ENCODE measurements at regions not wholly inside any gene's neighbourhood (a gene's known extent, or its start where the extent isn't known, plus 50 kb on each side); places are given as distances from the start of the nearest gene placed in this dataset.

DNA sequence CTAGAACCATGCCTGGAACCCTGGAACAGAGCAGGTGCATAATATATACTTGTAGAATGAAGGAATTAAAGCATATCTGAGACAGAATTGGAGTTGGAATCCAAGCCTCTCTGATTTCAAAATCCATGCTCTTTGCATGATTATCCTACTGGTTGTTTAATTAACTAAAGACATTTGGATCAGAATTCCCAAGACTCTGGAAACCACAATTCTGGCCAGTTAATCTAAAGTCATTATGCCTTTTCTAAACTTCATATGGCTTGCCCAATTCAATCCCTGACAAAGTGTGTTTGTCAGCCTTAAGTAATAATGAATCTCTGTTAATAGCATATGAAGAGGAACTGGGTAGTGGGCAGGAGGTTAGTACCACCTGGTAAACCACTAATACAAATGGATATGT is 422.6 kb downstream of the ATP23 start:
- H3K4me2 ChIP-seq (ENCODE audit: low read depth, low read length, poor library complexity, severe bottlenecking), result no peak overlapping the region

GRCh38 chr12:58364389-58365086 is 423.2 kb downstream of the ATP23 start:
- Histone ChIP-seq H3K9me2 (replicated peaks; ENCODE audit: insufficient read depth, low read length) (no peaks in the 10 kb centered on the region), H3K9ac (ENCODE audit: low read length) (no peak overlapping the region), H3K4me3 (ENCODE audit: low read length) (no peak overlapping the region), H3K4me1 (ENCODE audit: low read length) (no peaks in the 10 kb centered on the region), H3K27me3 (ENCODE audit: low read length) (no peaks in the 10 kb centered on the region), H4K20me1 (ENCODE audit: insufficient read depth, low read depth, low read length) (no peaks in the 10 kb centered on the region), H3K27ac (ENCODE audit: low read length) (no peak overlapping the region), H2AFZ (ENCODE audit: low read length) (no peak overlapping the region), H3K79me2 (ENCODE audit: low read length) (no peaks in the 10 kb centered on the region), H3K9me3 (ENCODE audit: low read length) (no peaks in the 10 kb centered on the region), H3K4me2 (ENCODE audit: low read depth, low read length, poor library complexity, severe bottlenecking) (no peak overlapping the region), H3K36me3 (ENCODE audit: insufficient read depth, low read length) (no peaks in the 10 kb centered on the region)
- no peak for DNase-seq

More for the DNA sequence above, 422.6 kb downstream of the ATP23 start:
- H4K20me1 ChIP-seq (ENCODE audit: insufficient read depth, low read depth, low read length), result no peaks in the 10 kb centered on the region
- no peaks in the 10 kb centered on the region for H3K27me3 ChIP-seq (ENCODE audit: low read length)
- no peaks in the 10 kb centered on the region for H3K4me1 ChIP-seq (ENCODE audit: low read length)
- DNase-seq, result no peak
- no peaks in the 10 kb centered on the region for H3K9me3 ChIP-seq (ENCODE audit: low read length)
- no peak overlapping the region for H2AFZ ChIP-seq (ENCODE audit: low read length)
- no peaks in the 10 kb centered on the region for H3K9me2 ChIP-seq (replicated peaks; ENCODE audit: insufficient read depth, low read length)
- no peak overlapping the region for H3K4me3 ChIP-seq (ENCODE audit: low read length)
- H3K79me2 ChIP-seq (ENCODE audit: low read length), result no peaks in the 10 kb centered on the region
- no peaks in the 10 kb centered on the region for H3K36me3 ChIP-seq (ENCODE audit: insufficient read depth, low read length)
- H3K9ac ChIP-seq (ENCODE audit: low read length), result no peak overlapping the region
- no peak overlapping the region for H3K27ac ChIP-seq (ENCODE audit: low read length)

- Histone ChIP-seq H3K4me2 (ENCODE audit: low read depth, low read length, poor library complexity, severe bottlenecking) (no peak overlapping the region), H3K9me3 (ENCODE audit: low read length) (no peaks in the 10 kb centered on the region)
Observed at GRCh38 chr12:58365087-58365390, 423.7 kb downstream of the ATP23 start.

DNA sequence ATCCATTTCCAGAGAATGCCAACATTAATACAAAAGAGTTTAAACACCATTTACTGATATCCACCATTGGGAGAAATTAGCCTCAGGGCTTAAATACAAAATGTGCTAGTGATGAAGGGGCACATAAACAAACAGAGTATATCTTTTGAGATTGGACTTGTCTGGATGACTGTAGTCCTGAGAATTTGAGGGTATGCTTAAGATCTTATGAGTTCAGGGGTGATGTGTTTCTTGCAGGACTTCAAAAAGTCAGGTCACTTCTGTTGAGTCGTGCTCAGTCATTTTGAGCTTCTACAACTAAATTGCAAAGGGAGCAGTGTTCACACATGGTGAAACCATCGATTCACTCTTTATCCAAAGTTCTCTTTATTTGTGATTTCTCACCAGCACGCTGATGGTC is 425.7 kb downstream of the ATP23 start:
- Histone ChIP-seq H3K27ac (ENCODE audit: low read length) (no peak overlapping the region), H3K9me3 (ENCODE audit: low read length) (no peaks in the 10 kb centered on the region), H3K79me2 (ENCODE audit: low read length) (no peaks in the 10 kb centered on the region), H2AFZ (ENCODE audit: low read length) (no peak overlapping the region), H3K4me1 (ENCODE audit: low read length) (peaks cover 7% of the 10 kb centered on the region), H3K36me3 (ENCODE audit: insufficient read depth, low read length) (no peaks in the 10 kb centered on the region), H3K4me3 (ENCODE audit: low read length) (no peak overlapping the region), H4K20me1 (ENCODE audit: insufficient read depth, low read depth, low read length) (no peaks in the 10 kb centered on the region), H3K4me2 (ENCODE audit: low read depth, low read length, poor library complexity, severe bottlenecking) (no peak overlapping the region), H3K9ac (ENCODE audit: low read length) (no peak overlapping the region), H3K27me3 (ENCODE audit: low read length) (no peaks in the 10 kb centered on the region), H3K9me2 (replicated peaks; ENCODE audit: insufficient read depth, low read length) (no peaks in the 10 kb centered on the region)
- no peak for DNase-seq

More at GRCh38 chr12:58365087-58365390, 423.7 kb downstream of the ATP23 start:
- no peak overlapping the region for H3K9ac ChIP-seq (ENCODE audit: low read length)
- H3K4me1 ChIP-seq (ENCODE audit: low read length), result no peaks in the 10 kb centered on the region
- H3K4me3 ChIP-seq (ENCODE audit: low read length), result no peak overlapping the region
- H3K27me3 ChIP-seq (ENCODE audit: low read length), result no peaks in the 10 kb centered on the region
- DNase-seq, result no peak
- H4K20me1 ChIP-seq (ENCODE audit: insufficient read depth, low read depth, low read length), result no peaks in the 10 kb centered on the region
- no peaks in the 10 kb centered on the region for H3K9me2 ChIP-seq (replicated peaks; ENCODE audit: insufficient read depth, low read length)
- H3K27ac ChIP-seq (ENCODE audit: low read length), result no peak overlapping the region
- no peak overlapping the region for H2AFZ ChIP-seq (ENCODE audit: low read length)
- no peaks in the 10 kb centered on the region for H3K79me2 ChIP-seq (ENCODE audit: low read length)
- H3K36me3 ChIP-seq (ENCODE audit: insufficient read depth, low read length), result no peaks in the 10 kb centered on the region

DNA sequence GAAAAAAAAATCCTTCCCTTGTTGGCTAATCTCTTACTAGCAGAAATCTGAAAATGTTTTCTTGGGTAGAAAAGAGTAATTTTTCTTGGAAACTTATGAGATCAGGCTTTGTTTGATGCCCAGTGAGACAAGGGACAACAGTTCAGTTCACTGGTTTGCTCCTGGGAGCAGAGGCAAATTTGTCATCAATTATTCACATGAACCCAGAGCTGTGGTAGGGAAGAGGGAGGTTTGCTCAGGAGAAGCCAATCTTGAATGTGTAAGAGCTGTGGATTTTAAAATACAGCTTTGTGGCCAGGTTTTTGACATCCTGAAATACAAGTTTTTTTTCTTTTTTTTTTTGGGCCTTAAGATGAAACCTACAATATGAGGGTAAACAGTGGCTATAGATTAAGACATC is 426.6 kb downstream of the ATP23 start:
- no peaks in the 10 kb centered on the region for H3K9me2 ChIP-seq (replicated peaks; ENCODE audit: insufficient read depth, low read length)
- H3K9me3 ChIP-seq (ENCODE audit: low read length), result no peaks in the 10 kb centered on the region
- DNase-seq, result no peak
- H3K27ac ChIP-seq (ENCODE audit: low read length), result no peak overlapping the region
- H3K36me3 ChIP-seq (ENCODE audit: insufficient read depth, low read length), result no peaks in the 10 kb centered on the region
- H4K20me1 ChIP-seq (ENCODE audit: insufficient read depth, low read depth, low read length), result no peaks in the 10 kb centered on the region
- no peak overlapping the region for H2AFZ ChIP-seq (ENCODE audit: low read length)
- H3K27me3 ChIP-seq (ENCODE audit: low read length), result no peaks in the 10 kb centered on the region
- no peak overlapping the region for H3K4me2 ChIP-seq (ENCODE audit: low read depth, low read length, poor library complexity, severe bottlenecking)
- H3K9ac ChIP-seq (ENCODE audit: low read length), result no peak overlapping the region
- peaks cover 7% of the 10 kb centered on the region for H3K4me1 ChIP-seq (ENCODE audit: low read length)
- H3K4me3 ChIP-seq (ENCODE audit: low read length), result no peak overlapping the region
- no peaks in the 10 kb centered on the region for H3K79me2 ChIP-seq (ENCODE audit: low read length)

GRCh38 chr12:58369576-58369975 is 428.2 kb downstream of the ATP23 start:
- Histone ChIP-seq H3K27me3 (ENCODE audit: low read length) (no peaks in the 10 kb centered on the region), H3K9me3 (ENCODE audit: low read length) (no peaks in the 10 kb centered on the region), H3K79me2 (ENCODE audit: low read length) (no peaks in the 10 kb centered on the region), H3K9ac (ENCODE audit: low read length) (no peak overlapping the region), H3K4me1 (ENCODE audit: low read length) (peaks cover 7% of the 10 kb centered on the region), H2AFZ (ENCODE audit: low read length) (no peak overlapping the region), H3K4me3 (ENCODE audit: low read length) (no peak overlapping the region), H3K9me2 (replicated peaks; ENCODE audit: insufficient read depth, low read length) (no peaks in the 10 kb centered on the region), H3K27ac (ENCODE audit: low read length) (no peak overlapping the region), H4K20me1 (ENCODE audit: insufficient read depth, low read depth, low read length) (no peaks in the 10 kb centered on the region), H3K4me2 (ENCODE audit: low read depth, low read length, poor library complexity, severe bottlenecking) (no peak overlapping the region), H3K36me3 (ENCODE audit: insufficient read depth, low read length) (no peaks in the 10 kb centered on the region)
- no peak for DNase-seq

DNA sequence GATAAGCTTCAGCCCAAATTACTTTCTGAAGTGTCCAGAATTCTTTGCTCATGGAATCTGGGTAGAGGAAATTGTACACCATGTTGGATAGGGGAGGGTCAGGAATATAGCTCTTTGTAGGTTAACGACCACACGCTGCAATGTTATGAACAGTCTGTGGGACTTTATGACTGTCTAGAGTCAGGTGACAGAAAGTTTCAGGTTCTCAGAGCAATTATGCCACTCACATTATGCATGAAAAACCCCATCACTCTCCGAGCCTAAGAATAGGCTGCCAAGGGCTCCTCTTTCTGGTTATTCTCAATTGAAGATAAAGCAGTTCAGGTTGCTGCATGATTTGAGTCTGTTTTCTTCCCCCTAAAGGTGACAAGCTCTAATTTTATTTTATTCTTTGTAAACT is 430.9 kb downstream of the ATP23 start:
- no peak overlapping the region for H3K4me2 ChIP-seq (ENCODE audit: low read depth, low read length, poor library complexity, severe bottlenecking)
- no peak overlapping the region for H2AFZ ChIP-seq (ENCODE audit: low read length)
- peaks cover 7% of the 10 kb centered on the region for H3K4me1 ChIP-seq (ENCODE audit: low read length)
- no peaks in the 10 kb centered on the region for H3K79me2 ChIP-seq (ENCODE audit: low read length)
- H3K4me3 ChIP-seq (ENCODE audit: low read length), result no peak overlapping the region
- no peaks in the 10 kb centered on the region for H4K20me1 ChIP-seq (ENCODE audit: insufficient read depth, low read depth, low read length)
- no peak for DNase-seq
- H3K36me3 ChIP-seq (ENCODE audit: insufficient read depth, low read length), result no peaks in the 10 kb centered on the region
- no peaks in the 10 kb centered on the region for H3K9me3 ChIP-seq (ENCODE audit: low read length)
- H3K27ac ChIP-seq (ENCODE audit: low read length), result no peak overlapping the region
- no peaks in the 10 kb centered on the region for H3K27me3 ChIP-seq (ENCODE audit: low read length)
- no peaks in the 10 kb centered on the region for H3K9me2 ChIP-seq (replicated peaks; ENCODE audit: insufficient read depth, low read length)
- H3K9ac ChIP-seq (ENCODE audit: low read length), result no peak overlapping the region

GRCh38 chr12:58378028-58378427 is 436.7 kb downstream of the ATP23 start:
- Histone ChIP-seq H4K20me1 (ENCODE audit: insufficient read depth, low read depth, low read length) (no peaks in the 10 kb centered on the region), H3K9ac (ENCODE audit: low read length) (no peak overlapping the region), H3K4me3 (ENCODE audit: low read length) (no peak overlapping the region), H3K9me3 (ENCODE audit: low read length) (no peaks in the 10 kb centered on the region), H3K36me3 (ENCODE audit: insufficient read depth, low read length) (no peaks in the 10 kb centered on the region), H3K27ac (ENCODE audit: low read length) (no peak overlapping the region), H3K4me2 (ENCODE audit: low read depth, low read length, poor library complexity, severe bottlenecking) (no peak overlapping the region), H3K27me3 (ENCODE audit: low read length) (no peaks in the 10 kb centered on the region), H3K79me2 (ENCODE audit: low read length) (no peaks in the 10 kb centered on the region), H3K4me1 (ENCODE audit: low read length) (no peaks in the 10 kb centered on the region), H2AFZ (ENCODE audit: low read length) (no peak overlapping the region), H3K9me2 (replicated peaks; ENCODE audit: insufficient read depth, low read length) (no peaks in the 10 kb centered on the region)
- no peak for DNase-seq

- no peak for DNase-seq
- Histone ChIP-seq H3K4me1 (ENCODE audit: low read length) (no peaks in the 10 kb centered on the region), H3K27ac (ENCODE audit: low read length) (no peak overlapping the region), H3K27me3 (ENCODE audit: low read length) (no peaks in the 10 kb centered on the region), H3K79me2 (ENCODE audit: low read length) (no peaks in the 10 kb centered on the region), H3K9me2 (replicated peaks; ENCODE audit: insufficient read depth, low read length) (no peaks in the 10 kb centered on the region), H3K9me3 (ENCODE audit: low read length) (no peaks in the 10 kb centered on the region), H4K20me1 (ENCODE audit: insufficient read depth, low read depth, low read length) (no peaks in the 10 kb centered on the region), H3K4me2 (ENCODE audit: low read depth, low read length, poor library complexity, severe bottlenecking) (no peak overlapping the region), H2AFZ (ENCODE audit: low read length) (no peak overlapping the region), H3K4me3 (ENCODE audit: low read length) (no peak overlapping the region), H3K9ac (ENCODE audit: low read length) (no peak overlapping the region), H3K36me3 (ENCODE audit: insufficient read depth, low read length) (no peaks in the 10 kb centered on the region)
Observed at GRCh38 chr12:58381546-58381945, 440.2 kb downstream of the ATP23 start.
